DND-41 (cell line): ENCODE measurements at regions not wholly inside any gene's neighbourhood (a gene's known extent, or its start where the extent isn't known, plus 50 kb on each side); places are given as distances from the start of the nearest gene placed in this dataset.

Experiments
- CTCF ChIP-seq: IDR thresholded peaks from 2 replicates; pipeline ENCODE4 v1.5.1; 2012; ENCODE audit warnings: borderline replicate concordance, low read length, moderate library complexity, mild to moderate bottlenecking; ENCODE audit not compliant: poor library complexity, severe bottlenecking; ENCODE audit errors: extremely low read depth
- EZH2 ChIP-seq: IDR thresholded peaks from 3 replicates; pipeline ENCODE4 v1.6.1; 2012; ENCODE audit warnings: borderline replicate concordance, low read depth, mild to moderate bottlenecking, moderate library complexity, low read length, inconsistent platforms; ENCODE audit not compliant: severe bottlenecking

DNA sequence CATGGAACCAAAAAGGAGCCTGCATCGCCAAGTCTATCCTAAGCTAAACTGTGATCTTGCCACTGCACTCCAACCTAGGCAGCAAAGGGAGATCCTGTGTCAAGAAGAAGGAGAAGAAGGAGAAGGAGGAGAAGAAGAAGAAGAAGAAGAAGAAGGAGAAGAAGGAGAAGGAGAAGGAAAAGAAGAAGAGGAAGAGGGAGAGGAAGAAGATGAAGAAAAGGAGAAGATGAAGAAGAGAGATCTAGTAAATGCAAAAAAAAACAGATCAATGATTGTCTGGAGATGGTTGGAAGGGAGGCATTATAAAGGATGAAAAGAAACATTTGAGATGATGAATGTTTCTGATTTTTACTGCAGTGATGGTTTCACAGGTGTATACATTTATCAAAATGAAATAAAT lies 1629.0 kb upstream of the PIK3C3 start:
- TF ChIP-seq CTCF (no peak), EZH2 (no peak)
